GM18870 (cell line): ENCODE measurements at regions not wholly inside any gene's neighbourhood (a gene's known extent, or its start where the extent isn't known, plus 50 kb on each side); places are given as distances from the start of the nearest gene placed in this dataset.

ENCODE experiments used
- ATAC-seq: cut with Tn5 transposase; IDR thresholded peaks from one replicate; pipeline ENCODE4 v1.9.1; 2021; ENCODE audit warnings: moderate library complexity; ENCODE audit not compliant: unreplicated experiment

DNA sequence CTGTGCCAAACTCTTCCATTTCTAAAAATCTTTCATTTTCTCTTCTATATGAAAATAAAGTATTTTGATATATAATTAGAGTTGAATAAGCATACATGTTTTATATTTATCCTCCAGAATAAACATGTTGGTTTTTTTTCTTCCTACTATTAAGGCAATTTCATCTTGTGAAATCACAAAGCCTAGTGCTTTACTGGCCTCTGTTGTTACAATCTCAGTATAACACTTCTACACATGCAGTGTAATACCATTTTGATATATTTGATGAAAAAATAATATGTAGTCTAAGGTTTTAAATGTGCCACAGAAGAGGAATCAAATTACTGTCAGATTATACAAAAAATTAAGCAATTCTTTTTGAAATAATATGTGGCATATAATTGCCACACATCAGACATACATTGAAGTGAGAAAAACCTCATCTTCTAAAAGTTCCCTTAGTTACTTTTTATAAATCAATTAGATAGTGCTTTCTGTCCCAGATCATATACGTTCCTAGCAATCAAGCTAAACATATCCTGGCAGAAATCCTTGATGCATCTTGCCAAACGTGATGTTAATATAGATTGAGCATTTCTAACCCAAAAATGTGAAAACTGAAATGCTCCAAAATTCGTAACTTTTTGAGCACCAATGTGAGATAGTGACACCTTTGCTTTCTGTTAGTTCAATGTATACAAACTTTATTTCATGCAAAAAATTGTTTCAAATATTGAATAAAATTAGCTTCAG is 225.1 kb upstream of the MANEA start:
- ATAC-seq: no peak

DNA sequence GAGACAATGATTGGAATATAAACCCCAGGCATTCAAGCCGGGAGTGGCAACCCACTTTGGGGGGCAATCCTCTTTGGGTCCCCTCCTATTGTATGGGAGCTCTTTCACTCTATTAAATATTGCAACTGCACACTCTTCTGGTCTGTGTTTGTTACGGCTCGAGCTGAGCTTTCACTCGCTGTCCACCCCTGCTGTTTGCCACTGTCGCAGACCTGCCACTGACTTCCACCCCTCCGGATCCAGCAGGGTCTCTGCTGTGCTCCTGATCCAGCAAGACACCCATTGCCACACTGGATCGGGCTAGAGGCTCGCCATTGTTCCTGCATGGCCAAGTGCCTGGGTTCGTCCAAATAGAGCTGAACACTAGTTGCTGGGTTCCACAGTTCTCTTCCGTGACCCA is 222.8 kb upstream of the MANEA start:
- ATAC-seq: no peak

DNA sequence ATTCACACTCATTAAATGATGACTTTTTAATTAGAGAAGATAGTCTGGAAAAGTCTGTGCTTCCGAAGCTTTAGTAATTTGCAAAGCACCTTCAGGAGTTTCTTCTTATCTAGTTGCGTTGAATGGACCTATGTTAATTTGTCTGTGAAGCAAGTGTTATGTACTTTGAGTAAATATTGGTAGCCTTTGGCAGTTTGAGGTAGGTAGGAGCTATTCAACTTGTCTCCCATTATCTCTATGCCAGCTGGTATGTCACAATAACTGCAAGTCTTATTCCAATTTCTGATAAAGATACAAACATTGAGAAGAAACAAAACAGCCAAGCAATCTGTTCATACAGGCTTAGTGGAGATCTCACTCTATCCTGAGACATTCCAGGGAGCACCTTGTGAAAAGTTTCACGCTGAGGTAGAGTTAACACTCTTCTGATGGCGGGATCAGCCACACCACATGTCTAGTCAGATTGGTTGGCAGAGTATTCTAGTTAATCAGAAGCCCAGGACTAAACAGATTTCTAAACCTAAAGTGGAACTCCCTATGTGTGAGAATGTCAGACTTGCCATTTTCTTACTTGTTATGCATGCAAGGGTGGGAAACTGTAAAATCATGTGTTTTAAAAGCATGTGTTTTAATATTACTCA is 219.8 kb upstream of the MANEA start:
- ATAC-seq: no peak

DNA sequence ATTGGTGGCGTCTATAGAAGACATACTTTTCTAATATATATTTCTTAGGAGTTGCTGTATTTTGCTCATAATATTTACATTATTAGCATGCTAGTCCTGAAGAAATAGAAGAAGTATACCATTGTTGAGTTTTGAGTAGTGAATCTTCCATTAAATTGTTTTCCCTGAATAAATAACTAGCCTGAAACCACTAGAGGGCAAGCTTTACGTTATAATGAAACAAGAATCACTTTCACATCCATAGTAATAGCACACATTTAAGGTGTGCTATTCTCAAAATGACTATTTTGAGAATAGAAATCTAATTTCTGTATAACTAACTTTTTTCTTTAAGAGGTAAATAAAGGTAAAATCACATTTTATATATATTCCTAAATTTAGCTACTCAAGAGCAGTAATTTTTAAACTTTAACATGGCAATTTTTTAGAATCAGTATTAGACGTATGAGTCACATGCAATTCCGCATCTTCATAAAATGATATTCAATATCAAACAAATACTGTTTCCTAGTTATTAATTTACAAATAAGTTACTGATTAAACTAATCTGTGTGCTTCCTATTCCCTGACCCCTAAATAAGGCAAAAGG is 213.2 kb upstream of the MANEA start:
- ATAC-seq: peak; percentile 90

DNA sequence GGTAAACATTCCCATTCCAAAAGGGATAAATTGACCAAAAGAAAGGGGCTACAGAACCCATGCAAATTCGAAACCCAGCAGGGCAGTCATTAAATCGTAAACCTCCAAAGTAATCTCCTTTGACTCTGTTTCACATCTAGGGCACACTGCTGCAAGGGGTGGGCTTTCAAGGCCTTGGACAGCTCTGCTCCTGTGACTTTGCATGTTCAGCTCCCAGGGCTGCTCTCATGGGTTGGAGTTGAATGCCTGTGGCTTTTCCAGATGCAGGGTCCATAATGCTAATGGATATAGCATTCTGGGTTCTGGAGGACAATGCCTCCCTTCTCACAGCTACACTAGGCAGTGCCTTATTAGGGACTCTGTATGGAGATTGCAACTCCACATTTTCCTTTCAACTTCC is 211.9 kb upstream of the MANEA start:
- no peak for ATAC-seq

DNA sequence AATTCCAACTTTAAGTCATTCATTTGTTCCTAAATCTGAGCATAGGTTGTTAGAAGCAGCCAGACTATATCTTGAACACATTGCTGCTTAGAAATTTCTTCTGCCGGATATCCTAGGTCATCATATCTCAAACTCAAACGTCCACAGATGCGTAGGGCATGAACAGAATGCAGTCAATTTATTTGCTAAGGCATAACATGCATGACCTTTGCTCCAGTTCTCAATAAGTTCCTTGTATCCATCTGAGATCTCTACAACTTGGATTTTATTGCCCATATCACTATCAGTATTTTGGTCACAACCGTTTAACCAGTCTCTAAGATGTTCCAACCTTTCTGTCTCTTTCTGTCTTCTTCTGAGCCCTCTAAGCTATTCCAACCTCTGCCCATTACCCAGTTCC is 210.9 kb upstream of the MANEA start:
- ATAC-seq: no peak

DNA sequence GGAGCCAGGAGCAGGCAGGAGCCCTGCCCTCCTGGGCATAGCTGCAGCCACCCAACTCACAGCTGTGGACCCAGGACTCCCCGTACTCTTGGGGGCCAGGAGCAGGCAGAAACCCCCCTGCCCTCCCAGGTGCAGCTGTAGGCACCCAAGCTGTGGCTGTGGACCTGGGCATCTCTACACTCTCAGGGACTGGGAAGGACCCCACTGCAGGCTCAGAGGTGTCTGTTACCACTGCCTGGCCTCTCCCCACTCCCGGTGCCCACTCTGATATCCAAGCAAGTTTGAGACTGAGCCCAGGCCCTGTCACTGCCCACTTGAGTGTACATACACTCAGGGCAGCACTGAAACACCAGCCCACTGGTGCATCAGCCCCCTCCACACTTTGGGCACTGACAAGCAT is 193.5 kb upstream of the MANEA start:
- ATAC-seq: no peak

DNA sequence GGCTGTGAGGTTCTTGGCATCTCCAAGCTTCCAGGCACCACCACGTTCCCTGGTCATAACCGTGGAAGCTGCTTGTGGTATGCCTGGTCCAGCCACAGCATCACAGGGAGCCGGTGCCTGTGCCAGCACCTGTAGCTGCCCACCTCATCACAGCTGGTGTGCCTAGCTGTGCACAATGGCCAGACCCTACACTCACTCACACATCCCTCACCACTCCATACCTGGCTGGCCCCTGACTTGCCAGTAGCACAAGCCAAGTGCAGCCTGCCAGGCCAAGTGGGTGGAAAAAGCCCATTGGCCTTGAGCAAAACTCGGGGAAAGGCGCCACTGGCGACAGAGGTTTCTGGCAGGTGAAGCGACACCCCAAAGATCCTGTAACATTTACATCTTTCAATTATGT is 192.3 kb upstream of the MANEA start:
- no peak for ATAC-seq

DNA sequence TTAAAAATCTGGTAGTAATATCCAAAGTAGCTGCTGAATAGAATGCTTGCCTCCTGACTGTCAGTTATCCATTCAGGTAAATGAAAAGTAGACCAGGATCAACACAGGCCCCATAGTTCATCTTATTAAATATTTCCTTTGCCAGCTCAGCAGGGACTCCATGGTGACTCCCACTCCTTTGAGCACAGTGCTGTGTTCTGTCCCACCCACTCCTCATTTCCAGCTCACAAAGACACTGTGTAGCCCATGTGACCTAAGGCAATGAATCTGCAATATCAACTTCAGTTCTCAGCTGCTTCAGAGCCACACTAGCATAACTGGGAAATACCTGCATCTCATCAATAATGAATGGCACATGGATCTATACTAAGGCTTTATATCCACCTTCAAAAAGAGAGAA is 189.5 kb upstream of the MANEA start:
- no peak for ATAC-seq

DNA sequence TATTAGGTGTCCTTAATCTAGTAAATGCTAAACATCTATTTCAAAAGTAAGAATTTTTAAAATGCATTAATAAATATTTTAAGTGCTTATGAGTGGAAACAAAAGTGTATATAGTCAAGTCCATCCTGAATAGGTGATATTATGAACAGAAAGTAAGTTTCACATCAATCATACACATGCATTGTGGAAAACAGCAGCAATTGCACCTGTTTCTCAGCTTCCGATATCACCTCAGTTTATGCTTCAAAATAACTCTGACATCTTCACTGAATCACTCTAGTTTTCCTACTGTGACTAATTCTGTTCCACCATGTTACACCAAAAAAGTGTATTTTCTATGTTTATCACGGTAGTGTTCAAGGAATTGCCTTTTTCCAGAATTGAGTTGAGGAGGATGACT is 172.6 kb upstream of the MANEA start:
- no peak for ATAC-seq

DNA sequence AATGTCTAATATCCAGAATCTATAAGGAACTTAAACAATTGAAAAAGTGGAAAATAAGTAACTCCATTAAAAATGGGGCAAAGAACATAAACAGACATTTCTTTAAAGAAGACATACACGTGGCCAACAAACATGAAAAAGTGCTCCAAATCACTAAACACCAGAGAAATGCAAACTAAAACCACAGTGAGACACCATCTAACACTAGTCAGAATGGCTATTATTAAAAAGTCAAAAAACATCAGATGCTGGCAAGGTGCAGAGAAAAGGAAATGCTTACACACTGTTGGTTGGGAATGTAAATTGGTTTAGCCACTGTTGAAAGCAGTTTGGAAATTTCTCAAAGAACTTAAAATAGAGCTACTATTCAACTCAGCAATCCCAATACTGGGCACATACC is 169.2 kb upstream of the MANEA start:
- no peak for ATAC-seq

DNA sequence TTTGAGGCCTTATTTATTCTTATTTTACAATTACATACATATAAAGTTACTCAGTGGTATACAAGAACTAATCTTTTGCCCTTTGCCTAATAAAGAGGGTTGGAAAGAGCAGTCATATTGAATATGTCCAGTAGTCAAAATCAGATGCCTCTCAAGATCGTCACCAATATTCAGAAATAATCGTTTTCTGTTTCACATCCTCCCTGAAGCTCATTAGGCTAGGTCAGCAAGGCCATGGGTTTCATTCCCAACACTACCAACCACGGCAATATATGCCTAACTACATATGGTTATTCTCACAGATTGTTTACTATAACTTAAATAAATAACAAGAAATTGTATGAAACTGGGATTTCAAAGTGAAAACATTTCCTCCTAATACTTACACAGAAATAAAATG is 167.2 kb upstream of the MANEA start:
- no peak for ATAC-seq

DNA sequence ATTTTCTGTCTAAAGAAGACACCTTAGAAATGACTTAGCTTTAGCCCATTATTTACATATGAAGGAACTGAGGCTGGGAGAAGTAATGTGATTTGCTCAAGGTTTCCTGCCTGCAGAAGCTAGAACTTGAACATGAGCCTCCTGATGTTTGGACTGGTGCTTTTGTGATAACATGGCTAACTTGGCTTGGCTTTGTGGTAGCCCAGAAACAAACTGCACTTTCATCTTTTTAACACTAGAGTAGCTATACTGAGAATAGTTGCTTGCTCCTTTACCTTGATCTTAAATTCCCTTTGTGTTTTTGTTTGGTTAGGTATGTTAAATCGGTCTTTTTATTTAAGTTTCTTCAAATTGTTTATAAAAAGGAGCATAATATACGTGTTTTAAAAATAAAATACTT is 163.5 kb upstream of the MANEA start:
- ATAC-seq: no peak

DNA sequence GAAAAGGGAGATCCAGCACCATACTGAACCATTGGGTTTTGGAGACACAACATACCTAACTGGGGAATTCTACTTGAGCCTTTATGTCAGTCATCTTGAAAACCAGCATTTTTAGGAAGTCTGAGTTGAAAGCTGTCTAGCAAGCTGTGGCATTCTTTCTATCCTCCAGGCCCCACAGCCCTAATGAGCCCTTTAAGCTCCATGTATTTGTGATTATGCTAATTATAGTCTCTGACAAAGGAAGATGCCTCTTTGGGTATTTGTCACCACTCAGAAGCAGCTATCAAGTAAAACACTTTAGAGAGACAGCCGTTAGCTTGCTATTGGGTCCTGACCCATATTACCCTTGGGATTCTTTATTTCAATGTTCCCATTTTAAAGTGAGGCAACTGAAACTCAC is 159.5 kb upstream of the MANEA start:
- ATAC-seq: no peak

DNA sequence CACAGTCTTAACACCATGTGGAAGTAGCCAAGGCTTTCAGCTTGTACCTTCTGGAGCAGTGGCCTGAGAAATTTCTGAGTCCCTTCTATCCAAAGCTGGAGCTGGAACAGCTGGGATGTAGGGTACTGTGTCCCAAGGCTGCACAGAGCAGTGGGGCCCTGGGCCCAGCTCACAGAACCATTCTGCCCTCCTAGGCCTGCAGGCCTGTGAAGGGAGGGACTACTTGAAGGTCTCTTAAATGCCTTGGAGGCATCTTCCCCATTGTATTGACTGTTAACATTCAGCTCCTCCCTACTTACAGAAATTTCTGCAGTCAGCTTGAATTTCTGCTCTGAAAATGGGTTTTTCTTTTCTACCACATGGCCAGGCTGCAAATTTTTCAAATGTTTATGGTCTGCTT is 156.5 kb upstream of the MANEA start:
- ATAC-seq: no peak

DNA sequence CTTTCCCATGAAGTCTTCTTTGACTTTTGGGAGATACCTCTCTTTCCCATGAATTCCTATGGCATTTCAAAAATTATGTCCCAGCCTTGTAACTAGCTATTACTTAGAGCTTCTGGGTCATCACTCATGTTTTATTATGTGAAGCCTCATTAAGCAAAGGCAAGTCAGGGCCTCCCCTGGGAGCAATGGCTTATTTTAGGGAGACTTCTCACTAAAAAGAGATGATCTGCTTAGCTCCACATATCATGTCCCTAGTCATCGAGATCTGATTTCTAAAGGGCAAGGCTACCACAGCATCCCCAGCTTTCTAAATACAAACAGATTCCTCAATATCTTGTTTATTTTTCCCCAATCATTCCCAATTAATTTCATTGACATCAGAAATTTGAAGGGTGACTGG is 154.0 kb upstream of the MANEA start:
- ATAC-seq: no peak

DNA sequence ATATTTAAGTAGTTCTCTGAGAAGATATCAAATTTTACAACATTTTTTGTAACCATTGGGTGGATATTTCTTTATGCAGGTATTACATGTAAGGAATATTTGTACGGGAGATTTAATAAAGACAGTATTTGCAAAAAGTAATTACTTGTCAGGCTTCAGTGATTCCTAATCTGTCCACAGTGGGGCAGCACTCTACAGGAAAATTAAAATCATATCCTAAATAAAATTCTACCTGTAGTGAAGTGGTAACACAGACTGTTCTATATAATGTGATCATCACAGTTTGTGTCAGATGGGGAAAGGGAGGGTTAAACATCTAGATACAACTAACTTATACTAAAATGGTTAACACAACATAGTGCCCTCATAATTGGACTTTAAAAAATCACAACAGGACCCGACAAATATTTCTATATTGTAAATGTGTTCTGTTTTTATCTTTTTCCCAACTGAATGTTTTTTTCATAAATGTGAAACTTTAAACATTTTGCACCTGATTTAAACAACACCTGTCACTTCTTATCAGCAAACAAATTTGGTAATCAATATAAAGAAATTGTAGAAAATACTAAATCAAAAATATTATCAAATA is 145.6 kb upstream of the MANEA start:
- ATAC-seq: peak; percentile 52

DNA sequence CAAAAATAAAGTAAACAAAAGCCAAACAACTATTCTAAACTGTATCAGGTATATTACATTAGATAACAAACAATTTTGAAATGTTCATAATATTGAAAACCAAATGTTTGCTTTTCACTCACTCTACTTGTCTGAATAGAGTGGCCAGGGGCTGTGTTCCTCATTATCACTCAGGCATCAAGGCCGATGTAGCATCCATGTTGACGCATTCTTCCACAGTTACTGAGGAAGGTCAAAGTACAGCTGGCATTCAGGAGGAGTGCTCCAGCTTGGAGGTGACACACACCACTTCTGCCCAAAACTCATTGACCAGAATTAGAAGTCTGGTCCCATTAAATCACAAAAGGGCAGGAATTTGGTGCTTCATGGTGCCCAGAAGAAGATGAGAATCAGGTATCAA is 137.6 kb upstream of the MANEA start:
- ATAC-seq: no peak

DNA sequence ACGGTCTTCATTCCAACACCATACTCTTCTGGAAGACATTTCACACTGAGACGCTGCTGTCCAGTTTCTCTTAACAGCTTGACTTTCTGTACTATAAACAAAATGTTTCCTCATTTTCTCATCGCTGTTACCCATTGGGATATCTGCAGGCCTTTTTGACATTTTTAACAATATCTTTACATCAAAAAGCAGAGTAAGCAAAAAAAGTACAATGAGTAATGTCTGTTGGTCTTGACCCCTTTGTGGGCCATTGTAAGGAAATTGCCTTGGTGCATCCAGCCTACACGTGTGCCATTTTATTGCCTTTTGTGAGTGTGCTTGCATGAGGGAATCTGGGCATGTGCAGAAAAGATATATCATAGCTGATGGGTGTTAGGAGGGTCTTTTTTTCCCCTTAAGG is 129.1 kb upstream of the MANEA start:
- no peak for ATAC-seq

DNA sequence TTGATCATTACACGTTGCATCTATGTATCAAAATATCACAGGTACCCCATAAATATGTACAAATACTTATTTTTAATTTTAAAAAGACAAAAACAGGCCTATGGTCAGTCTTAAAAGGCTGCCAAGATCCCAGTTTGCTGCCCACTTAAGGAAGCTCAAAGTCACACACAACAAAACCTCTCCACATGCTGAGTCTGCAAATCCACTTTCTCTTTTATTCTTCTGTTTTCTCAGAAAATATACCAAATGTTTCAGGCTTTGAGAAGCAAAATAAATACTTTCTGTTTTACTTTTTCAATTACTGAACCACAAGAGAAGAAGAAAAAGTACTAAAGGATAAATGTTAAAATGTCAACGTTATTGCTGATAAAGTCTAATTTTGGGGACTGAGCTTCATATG is 107.8 kb upstream of the MANEA start:
- ATAC-seq: no peak

DNA sequence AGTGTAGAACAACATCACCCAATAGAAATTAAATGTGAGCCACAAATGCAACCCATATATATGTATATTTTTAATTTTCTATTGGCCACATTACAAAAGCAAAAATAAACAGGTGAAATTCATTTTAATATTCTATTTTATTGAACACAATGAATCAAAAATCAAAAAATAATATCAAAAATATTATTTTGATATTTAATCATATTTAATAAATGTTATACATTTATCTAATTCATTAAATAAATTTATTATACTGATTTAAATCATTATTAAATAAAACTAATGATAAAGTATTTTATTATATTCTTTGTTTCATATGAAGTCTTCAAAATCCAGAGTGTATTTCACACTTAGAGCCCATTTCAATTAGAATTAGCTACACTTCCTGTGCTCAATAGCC is 98.4 kb upstream of the MANEA start:
- no peak for ATAC-seq

DNA sequence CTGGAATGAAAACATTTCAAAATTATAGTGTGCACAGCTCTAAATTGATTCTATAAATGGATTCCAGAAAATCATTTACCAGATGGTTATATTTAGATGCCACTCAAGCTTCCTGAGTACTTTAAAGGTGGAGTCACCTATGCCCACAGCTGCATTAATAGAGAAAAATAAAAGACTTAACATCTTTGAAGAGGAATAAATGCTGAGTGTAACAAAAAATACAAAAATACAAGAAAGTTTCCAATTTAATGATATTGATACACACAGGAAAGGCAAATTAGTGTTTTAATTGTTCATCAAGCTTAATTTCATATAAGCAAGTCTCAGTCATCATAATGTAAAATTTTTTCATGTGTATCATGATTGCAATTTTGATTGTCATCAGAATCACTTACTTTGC is 89.5 kb upstream of the MANEA start:
- ATAC-seq: no peak
